ENCODE measurements at regions not wholly inside any gene's neighbourhood (a gene's known extent, or its start where the extent isn't known, plus 50 kb on each side); places are given as distances from the start of the nearest gene placed in this dataset.
A peak's percentile ranks its signal among the peaks of the same experiment; 100 is the strongest.

DNA sequence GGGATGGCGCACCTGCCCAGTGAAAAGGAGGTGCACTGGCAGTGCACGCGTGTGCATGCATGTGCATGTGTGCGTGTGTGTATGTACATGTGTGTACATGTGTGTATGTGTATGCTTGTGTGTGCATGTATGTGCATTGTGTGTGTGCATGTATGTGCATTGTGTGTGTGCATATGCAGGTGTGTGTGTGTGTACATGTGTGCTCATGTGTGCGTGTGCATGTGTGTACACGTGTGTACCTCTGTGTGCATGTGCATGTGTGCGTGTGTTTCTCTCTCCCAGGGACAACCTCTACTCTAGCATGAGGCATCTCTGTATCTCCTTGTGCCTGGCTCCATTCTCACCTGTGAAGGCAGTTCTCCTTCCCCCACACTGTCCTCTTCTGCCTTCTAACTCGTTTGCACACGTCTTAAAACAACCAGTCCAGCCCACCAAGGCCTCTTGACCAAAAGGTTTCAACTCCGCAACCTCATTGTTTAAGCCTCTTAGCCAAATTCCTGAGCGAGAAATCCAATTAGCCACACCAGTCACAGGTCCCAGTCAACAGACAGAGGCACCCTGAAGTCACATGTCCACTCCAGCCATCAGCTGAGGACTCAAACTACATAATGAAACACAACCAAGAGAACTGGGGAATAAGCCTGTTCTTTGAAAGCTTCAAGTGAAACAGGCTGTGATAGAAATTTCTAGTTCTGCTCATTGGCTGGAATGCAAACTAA is 103.5 kb upstream of the PTPRT start:
- Histone ChIP-seq H3K4me3 (no peak overlapping the region), H3K9me1 (ENCODE audit: control insufficient read depth, insufficient read depth, low read length) (no peaks in the 10 kb centered on the region), H3K9me3 (replicated peaks; ENCODE audit: control insufficient read depth, insufficient read depth, low read depth, low read length) (no peaks in the 10 kb centered on the region), H3K4me2 (ENCODE audit: insufficient read depth, low read length) (no peak overlapping the region), H3K27me3 (ENCODE audit: control insufficient read depth in 2 of 2, insufficient read depth in 2 of 2, low read length in 2 of 2) (peaks cover 0 to 16% of the 10 kb centered on the region in 2 experiments; a peak in 2 of 5 replicates), H4K20me1 (replicated peaks; ENCODE audit: control insufficient read depth, insufficient read depth, low read length) (no peaks in the 10 kb centered on the region), H3K9ac (ENCODE audit: insufficient read depth in 1 of 2, low read depth in 2 of 2, low read length in 2 of 2) (no peak overlapping the region), H3K36me3 (ENCODE audit: control insufficient read depth, insufficient read depth, low read length) (no peaks in the 10 kb centered on the region), H3K79me2 (ENCODE audit: control insufficient read depth, insufficient read depth, low read length) (no peaks in the 10 kb centered on the region), H3K4me1 (replicated peaks in 1 of 2; ENCODE audit: control insufficient read depth in 2 of 2, insufficient read depth in 2 of 2, low read length in 2 of 2) (no peaks in the 10 kb centered on the region), H3K27ac (ENCODE audit: extremely low read depth, low read depth, low read length) (no peak overlapping the region), H2AFZ (ENCODE audit: low read depth, low read length) (no peak overlapping the region)
- no peak for DNase-seq (ENCODE audit: extremely low read depth in 1 of 4, low spot score in 3 of 4)
- in situ Hi-C loops (cut with MboI) (no loop called here), intact Hi-C loops (cut with micrococcal nuclease) (no loop called here)
- WGBS (ENCODE audit: insufficient coverage, low coverage, missing lambda C conversion rate) = 1% methylated on average over 11 of the region's 11 CpGs
- ChIA-PET POLR2A (interaction anchor here (0.5 to 0.6 kb wide), 2 partner anchors 16 to 42 kb away, joined by 3 to 5 read pairs; no protein-coding TSS in a partner anchor), CTCF (ENCODE audit: low intra/inter-chr PET ratio) (no interaction called here)
- no TSS peak for BruUV-seq (replicated peaks)
- FAIRE-seq = no peak
- TF ChIP-seq KDM1A (IDR thresholded peaks at IDR 0.05) (peak in 1 of 2 experiments; percentile 39; a peak in 1 of 4 replicates), CHD1 (IDR thresholded peaks at IDR 0.05; ENCODE audit: low read length) (no peak), ZNF57 (CRISPR knock-in tag; IDR thresholded peaks at IDR 0.05) (no peak), ZNF165 (CRISPR knock-in tag; IDR thresholded peaks at IDR 0.05; ENCODE audit: borderline replicate concordance) (no peak)
- TF ChIP-seq, protein P1, sequence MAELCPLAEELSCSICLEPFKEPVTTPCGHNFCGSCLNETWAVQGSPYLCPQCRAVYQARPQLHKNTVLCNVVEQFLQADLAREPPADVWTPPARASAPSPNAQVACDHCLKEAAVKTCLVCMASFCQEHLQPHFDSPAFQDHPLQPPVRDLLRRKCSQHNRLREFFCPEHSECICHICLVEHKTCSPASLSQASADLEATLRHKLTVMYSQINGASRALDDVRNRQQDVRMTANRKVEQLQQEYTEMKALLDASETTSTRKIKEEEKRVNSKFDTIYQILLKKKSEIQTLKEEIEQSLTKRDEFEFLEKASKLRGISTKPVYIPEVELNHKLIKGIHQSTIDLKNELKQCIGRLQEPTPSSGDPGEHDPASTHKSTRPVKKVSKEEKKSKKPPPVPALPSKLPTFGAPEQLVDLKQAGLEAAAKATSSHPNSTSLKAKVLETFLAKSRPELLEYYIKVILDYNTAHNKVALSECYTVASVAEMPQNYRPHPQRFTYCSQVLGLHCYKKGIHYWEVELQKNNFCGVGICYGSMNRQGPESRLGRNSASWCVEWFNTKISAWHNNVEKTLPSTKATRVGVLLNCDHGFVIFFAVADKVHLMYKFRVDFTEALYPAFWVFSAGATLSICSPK (IDR thresholded peaks at IDR 0.05; ENCODE audit: borderline replicate concordance) = no peak
- TF ChIP-seq, protein P2, sequence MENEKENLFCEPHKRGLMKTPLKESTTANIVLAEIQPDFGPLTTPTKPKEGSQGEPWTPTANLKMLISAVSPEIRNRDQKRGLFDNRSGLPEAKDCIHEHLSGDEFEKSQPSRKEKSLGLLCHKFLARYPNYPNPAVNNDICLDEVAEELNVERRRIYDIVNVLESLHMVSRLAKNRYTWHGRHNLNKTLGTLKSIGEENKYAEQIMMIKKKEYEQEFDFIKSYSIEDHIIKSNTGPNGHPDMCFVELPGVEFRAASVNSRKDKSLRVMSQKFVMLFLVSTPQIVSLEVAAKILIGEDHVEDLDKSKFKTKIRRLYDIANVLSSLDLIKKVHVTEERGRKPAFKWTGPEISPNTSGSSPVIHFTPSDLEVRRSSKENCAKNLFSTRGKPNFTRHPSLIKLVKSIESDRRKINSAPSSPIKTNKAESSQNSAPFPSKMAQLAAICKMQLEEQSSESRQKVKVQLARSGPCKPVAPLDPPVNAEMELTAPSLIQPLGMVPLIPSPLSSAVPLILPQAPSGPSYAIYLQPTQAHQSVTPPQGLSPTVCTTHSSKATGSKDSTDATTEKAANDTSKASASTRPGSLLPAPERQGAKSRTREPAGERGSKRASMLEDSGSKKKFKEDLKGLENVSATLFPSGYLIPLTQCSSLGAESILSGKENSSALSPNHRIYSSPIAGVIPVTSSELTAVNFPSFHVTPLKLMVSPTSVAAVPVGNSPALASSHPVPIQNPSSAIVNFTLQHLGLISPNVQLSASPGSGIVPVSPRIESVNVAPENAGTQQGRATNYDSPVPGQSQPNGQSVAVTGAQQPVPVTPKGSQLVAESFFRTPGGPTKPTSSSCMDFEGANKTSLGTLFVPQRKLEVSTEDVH (IDR thresholded peaks at IDR 0.05; ENCODE audit: low read depth, partially characterized antibody) = no peak
- ATAC-seq = no peak
